Left renal pelvis (tissue), 4 donors: ENCODE measurements at regions not wholly inside any gene's neighbourhood (a gene's known extent, or its start where the extent isn't known, plus 50 kb on each side); places are given as distances from the start of the nearest gene placed in this dataset.

Experiments used
- DNase-seq, 4 donors: peaks; one replicate each; pipeline ENCODE4 v3.0.0-alpha.2; 2013; ENCODE audit warnings: low read depth in 4 of 4, low spot score in 3 of 4

GRCh38 chr14:97246648-97247047 is 449.5 kb downstream of the VRK1 start:
- DNase-seq = no peak

- no peak for DNase-seq
Observed at GRCh38 chr14:97248973-97249372, 451.8 kb downstream of the VRK1 start.

GRCh38 chr14:97250931-97251330 is 453.7 kb downstream of the VRK1 start:
- no peak for DNase-seq

- DNase-seq = no peak
Observed at GRCh38 chr14:97251491-97252155, 454.4 kb downstream of the VRK1 start.

- DNase-seq = no peak
Observed at GRCh38 chr14:97253756-97254155, 456.6 kb downstream of the VRK1 start.

GRCh38 chr14:97262336-97262735 is 465.2 kb downstream of the VRK1 start:
- no peak for DNase-seq

- DNase-seq = no peak
Observed at GRCh38 chr14:97264516-97265230, 467.5 kb downstream of the VRK1 start.

- DNase-seq = no peak
Observed at GRCh38 chr14:97266653-97267052, 469.5 kb downstream of the VRK1 start.

GRCh38 chr14:97267509-97267908 is 470.3 kb downstream of the VRK1 start:
- no peak for DNase-seq

- DNase-seq = no peak
Observed at GRCh38 chr14:97268097-97268496, 470.9 kb downstream of the VRK1 start.

- DNase-seq = no peak
Observed at GRCh38 chr14:97270308-97270707, 473.1 kb downstream of the VRK1 start.

- no peak for DNase-seq
Observed at GRCh38 chr14:97271451-97271960, 474.3 kb downstream of the VRK1 start.

- DNase-seq = no peak
Observed at GRCh38 chr14:97273540-97273939, 476.4 kb downstream of the VRK1 start.

GRCh38 chr14:97274626-97275025 is 477.4 kb downstream of the VRK1 start:
- DNase-seq = no peak

- DNase-seq = no peak
Observed at GRCh38 chr14:97275276-97275675, 478.1 kb downstream of the VRK1 start.

GRCh38 chr14:97276573-97276972 is 479.4 kb downstream of the VRK1 start:
- no peak for DNase-seq

- DNase-seq = no peak
Observed at GRCh38 chr14:97277711-97278110, 480.5 kb downstream of the VRK1 start.

GRCh38 chr14:97280526-97280925 is 483.3 kb downstream of the VRK1 start:
- DNase-seq = no peak

- DNase-seq = no peak
Observed at GRCh38 chr14:97281741-97282140, 484.6 kb downstream of the VRK1 start.

GRCh38 chr14:97282210-97283004 is 485.2 kb downstream of the VRK1 start:
- no peak for DNase-seq

GRCh38 chr14:97283005-97283403 is 485.8 kb downstream of the VRK1 start:
- DNase-seq = no peak
